Uterus (tissue), 3 donors: ENCODE measurements at regions not wholly inside any gene's neighbourhood (a gene's known extent, or its start where the extent isn't known, plus 50 kb on each side); places are given as distances from the start of the nearest gene placed in this dataset.
"Not testable (repeated sequence)": the region's sequence is repeated elsewhere in the genome, so short reads cannot be mapped to it uniquely, and the experiment has no call there.

ENCODE experiments used
- DNase-seq, 2 donors: peaks; one replicate each; pipeline ENCODE4 v3.0.0-alpha.2; 2019 to 2020
- H3K27ac ChIP-seq, 2 donors: fragments of 200-600 bp; sonication (generic); 1 replicate in 1 of 2; 2 replicates in 1 of 2; pipeline ENCODE4 v1.5.1; 2016 to 2018
- H3K27me3 ChIP-seq, 2 donors: fragments of 200-600 bp; sonication (generic); one replicate each; pipeline ENCODE4 v1.5.1; 2018 to 2019; ENCODE audit warnings: control low read depth in 1 of 2
- H3K36me3 ChIP-seq, 2 donors: fragments of 200-600 bp; sonication (generic); one replicate each; pipeline ENCODE4 v1.5.1; 2019; ENCODE audit warnings: control low read depth in 1 of 2
- H3K4me1 ChIP-seq, 2 donors: fragments of 200-600 bp; sonication (generic); one replicate each; pipeline ENCODE4 v1.5.1; 2018 to 2019; ENCODE audit warnings: control low read depth in 1 of 2
- H3K4me3 ChIP-seq, 2 donors: fragments of 200-600 bp; sonication (generic); 1 replicate in 1 of 2; 2 replicates in 1 of 2; pipeline ENCODE4 v1.5.1; 2018 to 2019; ENCODE audit warnings: mild to moderate bottlenecking in 1 of 2
- H3K9me3 ChIP-seq, 2 donors: fragments of 200-600 bp; sonication (generic); one replicate each; pipeline ENCODE4 v1.5.1; 2019; ENCODE audit warnings: control low read depth in 1 of 2
- intact Hi-C: fragments of 100-400 bp; cut with DNase I; formaldehyde crosslinking; loops from one replicate; pipeline ENCODE4 v1.15.1; 2023; ENCODE audit warnings: low total_unique reads
- donor health status: DM: yes; HTN: yes; CAD: no.

- DNase-seq, H3K27me3 ChIP-seq, H3K27ac ChIP-seq, H3K4me1 ChIP-seq, H3K36me3 ChIP-seq, H3K9me3 ChIP-seq, intact Hi-C loops, H3K4me3 ChIP-seq: not testable (repeated sequence)
Observed at GRCh38 chr16:46394963-46395362, 226.2 kb downstream of the SHCBP1 start.

DNA sequence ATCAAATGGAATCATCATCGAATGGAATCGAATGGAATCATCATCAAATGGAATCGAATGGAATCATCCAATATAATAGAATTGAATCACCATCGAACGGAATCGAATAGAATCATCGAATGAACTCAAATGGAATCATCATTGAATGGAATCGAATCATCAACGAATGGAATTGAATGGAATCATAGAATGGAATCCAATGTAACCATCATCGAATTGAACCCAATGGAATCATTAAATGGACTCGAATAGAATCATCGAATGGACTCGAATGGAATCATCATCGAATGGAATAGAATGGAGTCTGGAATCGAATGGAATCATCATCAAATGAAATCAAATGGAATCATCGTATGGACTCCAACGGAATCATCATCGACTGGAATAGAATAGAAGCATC lies 227.0 kb downstream of the SHCBP1 start:
- H3K4me1 ChIP-seq, intact Hi-C loops, H3K36me3 ChIP-seq, H3K27me3 ChIP-seq, DNase-seq, H3K27ac ChIP-seq, H3K4me3 ChIP-seq, H3K9me3 ChIP-seq: not testable (repeated sequence)

DNA sequence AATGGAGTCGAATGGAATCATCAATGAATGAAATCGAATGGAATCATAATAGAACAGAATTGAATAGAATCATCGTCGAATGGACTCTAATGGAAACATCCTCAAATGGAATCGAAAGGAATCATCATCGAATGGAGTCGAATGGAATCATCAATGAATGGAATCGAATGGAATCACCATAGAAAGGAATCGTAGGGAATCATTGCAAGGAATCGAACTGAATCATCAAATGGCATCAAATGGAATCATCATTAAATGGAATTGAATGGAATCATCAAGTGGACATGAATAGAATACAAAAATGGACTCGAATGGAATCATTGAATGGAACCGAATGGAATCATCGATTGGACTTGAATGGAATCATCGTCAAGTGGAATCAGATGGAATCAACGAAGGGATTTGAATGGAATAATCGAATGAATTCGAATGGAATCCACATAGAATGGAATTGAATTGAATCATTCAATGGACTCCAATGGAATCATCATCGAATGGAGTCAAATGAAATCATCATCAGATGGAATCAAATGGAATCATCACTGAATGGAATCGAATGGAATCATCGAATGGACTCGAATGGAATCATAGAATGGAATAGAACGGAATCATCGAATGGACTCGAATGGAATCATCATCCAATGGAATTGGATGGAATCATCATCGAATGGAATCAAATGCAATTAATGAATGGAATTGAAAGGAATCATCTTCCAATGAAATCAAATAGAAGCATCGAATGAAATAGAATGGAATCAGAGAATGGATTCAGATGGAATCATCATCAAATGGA lies 228.1 kb downstream of the SHCBP1 start:
- intact Hi-C loops, DNase-seq: not testable (repeated sequence)

DNA sequence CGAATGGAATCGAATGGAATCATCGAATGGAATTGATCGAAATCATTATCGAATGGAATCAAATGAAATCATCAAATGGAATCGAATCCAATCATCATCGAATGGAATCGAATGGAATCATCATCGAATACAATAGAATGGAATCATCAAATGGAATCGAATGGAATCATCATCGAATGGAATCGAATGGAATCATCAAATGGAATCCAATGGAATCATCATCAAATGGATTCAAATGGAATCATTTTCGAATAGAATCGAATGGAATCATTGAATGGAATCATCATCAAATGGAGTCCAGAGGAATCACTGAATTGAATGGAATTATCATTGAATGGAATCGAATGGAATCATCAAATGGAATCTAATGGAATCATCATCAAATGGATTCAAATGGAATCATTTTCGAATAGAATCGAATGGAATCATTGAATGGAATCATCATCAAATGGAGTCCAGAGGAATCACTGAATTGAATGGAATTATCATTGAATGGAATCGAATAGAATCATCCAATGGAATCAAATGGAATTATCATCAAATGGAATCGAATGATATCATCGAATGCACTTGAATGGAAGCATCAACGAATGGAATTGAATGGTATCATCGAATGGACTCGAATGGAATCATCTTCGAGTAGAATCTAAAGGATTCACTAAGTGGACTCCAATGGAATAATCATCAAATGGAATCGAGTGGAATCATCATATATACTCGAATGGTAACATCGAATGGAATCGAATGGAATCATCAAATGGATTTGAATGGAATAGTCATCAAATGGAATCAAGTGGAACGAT lies 230.3 kb downstream of the SHCBP1 start:
- H3K36me3 ChIP-seq, H3K4me1 ChIP-seq, H3K27ac ChIP-seq, DNase-seq, H3K4me3 ChIP-seq, H3K27me3 ChIP-seq, H3K9me3 ChIP-seq, intact Hi-C loops: not testable (repeated sequence)

More for the DNA sequence above, 228.1 kb downstream of the SHCBP1 start:
- not testable (repeated sequence) for H3K36me3 ChIP-seq, H3K4me3 ChIP-seq, H3K9me3 ChIP-seq, H3K4me1 ChIP-seq, H3K27ac ChIP-seq, H3K27me3 ChIP-seq

DNA sequence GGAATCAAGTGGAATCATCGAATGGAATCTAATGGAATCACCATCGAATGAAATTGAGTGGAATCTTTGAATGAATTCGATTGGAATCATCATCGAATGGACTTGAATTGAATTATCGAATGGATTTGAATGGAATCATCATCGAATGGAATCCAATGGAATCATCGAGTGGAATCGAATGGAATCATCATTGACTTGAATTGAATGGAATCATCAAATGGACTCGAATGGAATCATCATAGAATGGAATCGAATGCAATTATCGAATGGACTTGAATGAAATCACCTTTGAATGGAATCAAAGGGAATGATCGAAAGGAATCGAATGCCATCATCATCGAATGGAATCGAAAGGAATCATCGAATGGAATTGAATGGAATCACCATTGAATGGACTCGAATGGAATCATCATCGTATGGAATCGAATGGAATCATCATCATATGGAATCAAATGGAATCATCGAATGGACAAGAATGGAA lies 231.6 kb downstream of the SHCBP1 start:
- H3K27me3 ChIP-seq, H3K36me3 ChIP-seq, intact Hi-C loops, H3K9me3 ChIP-seq, H3K4me1 ChIP-seq, H3K27ac ChIP-seq, H3K4me3 ChIP-seq: not testable (repeated sequence)
- peak; percentile 65 to 69 for DNase-seq

GRCh38 chr16:46388939-46389491 lies 232.2 kb downstream of the SHCBP1 start:
- H3K27ac ChIP-seq, H3K4me3 ChIP-seq, intact Hi-C loops, H3K27me3 ChIP-seq, H3K9me3 ChIP-seq, H3K36me3 ChIP-seq, DNase-seq, H3K4me1 ChIP-seq: not testable (repeated sequence)

DNA sequence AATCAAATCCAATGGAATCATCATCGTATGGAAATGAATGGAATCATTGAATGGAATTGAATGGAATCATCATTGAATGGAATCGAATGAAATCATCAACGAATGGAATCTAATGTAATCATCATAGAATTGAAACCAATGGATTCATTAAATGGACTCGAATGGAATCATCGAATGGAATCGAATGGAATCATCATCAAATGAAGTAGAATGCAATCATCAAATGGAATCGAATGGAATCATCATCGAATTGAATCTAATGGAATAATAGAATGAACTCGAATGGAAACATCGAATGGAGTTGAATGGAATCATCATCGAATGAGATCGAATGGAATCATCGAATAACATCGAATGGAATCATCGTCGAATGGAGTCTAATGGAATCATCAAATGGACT lies 232.8 kb downstream of the SHCBP1 start:
- H3K36me3 ChIP-seq, DNase-seq, H3K27me3 ChIP-seq, H3K27ac ChIP-seq, H3K9me3 ChIP-seq, H3K4me3 ChIP-seq, H3K4me1 ChIP-seq, intact Hi-C loops: not testable (repeated sequence)

GRCh38 chr16:46387720-46388119 lies 233.5 kb downstream of the SHCBP1 start:
- H3K27me3 ChIP-seq, H3K9me3 ChIP-seq, H3K4me1 ChIP-seq, intact Hi-C loops, H3K4me3 ChIP-seq, H3K27ac ChIP-seq, H3K36me3 ChIP-seq: not testable (repeated sequence)
- peak; percentile 59 to 60 for DNase-seq

DNA sequence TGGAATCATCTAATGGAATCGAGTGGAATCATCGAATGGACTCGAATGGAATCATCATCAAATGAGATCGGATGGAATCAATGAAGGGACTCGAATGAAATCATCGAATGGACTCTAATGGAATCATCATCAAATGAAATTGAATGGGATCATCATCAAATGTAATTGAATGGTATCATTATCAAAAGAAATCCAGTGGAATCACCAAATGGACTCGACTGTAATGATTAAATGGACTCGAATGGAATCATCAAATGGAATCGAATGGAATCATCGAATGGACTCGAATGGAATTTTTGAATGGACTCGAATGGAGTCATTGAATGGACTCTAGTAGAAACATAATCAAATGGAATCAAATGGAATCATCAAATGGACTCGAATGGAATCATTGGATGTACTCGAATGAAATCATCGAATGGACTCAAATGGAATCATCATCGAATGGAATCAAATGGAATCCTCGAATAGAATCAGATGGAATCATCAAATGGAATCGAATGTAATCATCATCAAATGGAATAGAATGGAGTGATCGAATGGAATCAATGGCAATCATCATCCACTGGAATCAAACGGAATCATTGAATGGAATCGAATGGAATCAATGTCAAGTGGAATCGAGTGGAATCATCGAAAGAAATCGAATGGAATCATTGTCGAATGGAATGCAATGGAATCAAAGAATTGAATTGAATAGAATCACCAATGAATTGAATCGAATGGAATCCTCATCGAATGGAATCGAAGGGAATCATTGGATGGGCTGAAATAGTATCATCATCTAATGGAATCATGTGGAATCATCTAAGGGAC lies 234.2 kb downstream of the SHCBP1 start:
- H3K4me1 ChIP-seq, H3K9me3 ChIP-seq, H3K27ac ChIP-seq, H3K4me3 ChIP-seq, intact Hi-C loops, H3K27me3 ChIP-seq, DNase-seq, H3K36me3 ChIP-seq: not testable (repeated sequence)

DNA sequence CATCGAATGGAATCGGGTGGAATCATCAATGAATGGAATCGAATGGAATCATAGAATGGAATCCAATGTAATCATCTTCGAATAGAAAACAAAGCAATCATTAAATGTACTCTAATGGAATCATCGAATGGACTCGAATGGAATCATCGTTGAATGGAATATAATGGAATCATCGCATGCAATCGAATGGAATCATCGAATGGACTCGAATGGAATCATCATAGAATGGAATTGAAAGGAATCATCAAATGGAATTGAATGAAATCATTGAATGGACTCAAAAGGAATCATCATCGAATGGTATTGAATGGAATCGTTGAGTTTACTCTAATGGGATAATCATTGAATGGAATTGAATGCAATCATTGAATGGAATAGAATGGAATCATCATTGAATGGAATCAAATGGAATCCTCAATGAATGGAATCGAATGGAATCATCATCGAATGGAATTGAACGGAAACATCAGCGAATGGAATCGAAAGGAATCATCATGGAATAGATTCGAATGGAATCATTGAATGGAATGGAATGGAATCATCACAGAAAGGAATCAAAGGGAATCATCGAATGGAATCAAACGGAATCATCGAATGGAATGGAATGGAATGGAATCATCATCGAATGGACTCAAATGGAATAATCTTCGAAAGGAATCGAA lies 234.9 kb downstream of the SHCBP1 start:
- intact Hi-C loops, H3K27me3 ChIP-seq, H3K27ac ChIP-seq, H3K9me3 ChIP-seq, H3K36me3 ChIP-seq, DNase-seq, H3K4me1 ChIP-seq, H3K4me3 ChIP-seq: not testable (repeated sequence)

DNA sequence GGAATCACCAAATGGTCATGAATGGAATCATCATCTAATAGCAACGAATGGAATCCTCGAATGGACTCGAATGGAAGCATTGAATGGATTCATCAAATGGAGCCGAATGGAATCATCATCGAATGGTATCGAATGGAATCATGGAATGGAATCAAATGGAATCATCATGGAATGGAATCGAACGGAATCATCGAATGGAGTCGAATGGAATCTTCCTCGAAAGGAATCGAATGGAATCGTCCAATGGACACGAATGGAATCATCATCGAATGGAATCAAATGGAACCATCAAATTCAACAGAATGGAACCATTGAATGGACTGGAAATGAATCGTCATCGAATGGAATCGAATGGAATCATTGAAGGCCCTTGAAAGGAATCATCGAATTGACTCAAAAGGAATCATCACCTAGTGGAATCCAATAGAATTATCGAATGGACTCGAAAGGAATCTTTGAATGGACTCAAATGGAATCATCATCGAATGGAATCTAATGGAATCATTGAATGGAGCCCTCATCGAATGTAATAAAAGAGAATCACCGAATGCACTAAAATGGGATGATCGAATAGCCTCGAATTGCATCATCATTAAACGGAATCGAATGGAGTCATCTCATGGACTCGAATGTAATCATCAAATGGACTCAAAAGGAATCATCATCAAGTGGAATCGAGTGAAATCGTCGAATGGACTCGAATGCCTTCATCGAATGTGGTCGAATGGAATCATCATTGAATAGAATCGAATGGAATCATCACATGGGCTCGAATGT lies 236.7 kb downstream of the SHCBP1 start:
- H3K27ac ChIP-seq, H3K4me1 ChIP-seq, H3K27me3 ChIP-seq, H3K9me3 ChIP-seq, H3K4me3 ChIP-seq, H3K36me3 ChIP-seq, intact Hi-C loops: not testable (repeated sequence)
- peak in 1 of 2 donors; percentile 22 for DNase-seq

DNA sequence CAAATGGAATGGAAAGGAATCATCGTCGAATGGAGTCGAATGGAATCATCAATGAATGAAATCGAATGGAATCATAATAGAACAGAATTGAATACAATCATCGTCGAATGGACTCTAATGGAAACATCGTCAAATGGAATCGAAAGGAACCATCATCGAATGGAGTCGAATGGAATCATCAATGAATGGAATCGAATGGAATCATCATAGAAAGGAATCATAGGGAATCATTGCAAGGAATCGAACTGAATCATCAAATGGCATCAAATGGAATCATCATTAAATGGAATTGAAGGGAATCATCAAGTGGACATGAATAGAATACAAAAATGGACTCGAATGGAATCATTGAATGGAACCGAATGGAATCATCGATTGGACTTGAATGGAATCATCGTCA lies 237.6 kb downstream of the SHCBP1 start:
- DNase-seq, H3K4me1 ChIP-seq, H3K4me3 ChIP-seq, intact Hi-C loops, H3K27me3 ChIP-seq, H3K9me3 ChIP-seq, H3K27ac ChIP-seq, H3K36me3 ChIP-seq: not testable (repeated sequence)
